Nephron progenitor cell (in vitro differentiated cells): ENCODE measurements at regions not wholly inside any gene's neighbourhood (a gene's known extent, or its start where the extent isn't known, plus 50 kb on each side); places are given as distances from the start of the nearest gene placed in this dataset.

Source experiments
- DNase-seq: peaks from one replicate; pipeline ENCODE4 v3.0.0; 2021
- H3K27ac Mint-ChIP-seq: 2 replicates; pipeline ENCODE4 v1.8.0; 2021; ENCODE audit warnings: mild to moderate bottlenecking, moderate library complexity, mixed read lengths
- H3K27me3 Mint-ChIP-seq: 2 replicates; pipeline ENCODE4 v1.8.0; 2021; ENCODE audit warnings: mild to moderate bottlenecking, low read depth, mixed read lengths; ENCODE audit not compliant: poor library complexity
- H3K36me3 Mint-ChIP-seq: 2 replicates; pipeline ENCODE4 v1.8.0; 2021; ENCODE audit warnings: low read depth, mixed read lengths
- H3K4me1 Mint-ChIP-seq: 2 replicates; pipeline ENCODE4 v1.8.0; 2021; ENCODE audit warnings: mixed read lengths
- H3K4me3 Mint-ChIP-seq: 2 replicates; pipeline ENCODE4 v1.8.0; 2021; ENCODE audit warnings: mild to moderate bottlenecking, moderate library complexity, mixed read lengths
- H3K9me3 Mint-ChIP-seq: 2 replicates; pipeline ENCODE4 v1.8.0; 2021; ENCODE audit warnings: mild to moderate bottlenecking, moderate library complexity, mixed read lengths
- TF ChIP-seq, protein P1 (sequence below): fragments of 200-600 bp; sonication (generic); IDR thresholded peaks from 2 replicates; pipeline ENCODE4 v1.5.0; 2021; ENCODE audit warnings: antibody characterized with exemption

DNA sequence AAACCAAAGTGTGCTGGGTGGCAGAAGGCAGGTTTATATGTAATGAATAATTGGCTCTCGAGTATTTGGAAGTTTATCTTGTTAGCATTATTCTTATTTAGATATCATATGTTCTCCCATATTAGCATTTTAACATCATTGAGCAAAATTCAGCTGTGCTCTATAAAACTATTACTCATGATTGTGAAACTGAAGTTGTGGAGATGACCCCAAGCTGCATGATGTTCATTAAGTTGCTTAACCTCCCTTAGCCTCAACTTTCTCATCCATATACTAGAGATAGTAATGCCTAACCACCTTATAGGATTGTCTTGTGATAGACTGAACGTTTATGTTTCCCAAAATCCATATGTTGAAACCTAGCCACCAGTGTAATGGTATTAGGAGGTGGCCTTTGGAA is 346.3 kb downstream of the SATB2 start:
- H3K27ac Mint-ChIP-seq = no peak overlapping the region
- no peak overlapping the region for H3K4me3 Mint-ChIP-seq
- no peaks in the 10 kb centered on the region for H3K9me3 Mint-ChIP-seq
- H3K27me3 Mint-ChIP-seq = peaks cover 2% of the 10 kb centered on the region
- no peaks in the 10 kb centered on the region for H3K36me3 Mint-ChIP-seq
- DNase-seq = no peak
- TF ChIP-seq, protein P1, sequence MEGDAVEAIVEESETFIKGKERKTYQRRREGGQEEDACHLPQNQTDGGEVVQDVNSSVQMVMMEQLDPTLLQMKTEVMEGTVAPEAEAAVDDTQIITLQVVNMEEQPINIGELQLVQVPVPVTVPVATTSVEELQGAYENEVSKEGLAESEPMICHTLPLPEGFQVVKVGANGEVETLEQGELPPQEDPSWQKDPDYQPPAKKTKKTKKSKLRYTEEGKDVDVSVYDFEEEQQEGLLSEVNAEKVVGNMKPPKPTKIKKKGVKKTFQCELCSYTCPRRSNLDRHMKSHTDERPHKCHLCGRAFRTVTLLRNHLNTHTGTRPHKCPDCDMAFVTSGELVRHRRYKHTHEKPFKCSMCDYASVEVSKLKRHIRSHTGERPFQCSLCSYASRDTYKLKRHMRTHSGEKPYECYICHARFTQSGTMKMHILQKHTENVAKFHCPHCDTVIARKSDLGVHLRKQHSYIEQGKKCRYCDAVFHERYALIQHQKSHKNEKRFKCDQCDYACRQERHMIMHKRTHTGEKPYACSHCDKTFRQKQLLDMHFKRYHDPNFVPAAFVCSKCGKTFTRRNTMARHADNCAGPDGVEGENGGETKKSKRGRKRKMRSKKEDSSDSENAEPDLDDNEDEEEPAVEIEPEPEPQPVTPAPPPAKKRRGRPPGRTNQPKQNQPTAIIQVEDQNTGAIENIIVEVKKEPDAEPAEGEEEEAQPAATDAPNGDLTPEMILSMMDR = no peak
- no peaks in the 10 kb centered on the region for H3K4me1 Mint-ChIP-seq

DNA sequence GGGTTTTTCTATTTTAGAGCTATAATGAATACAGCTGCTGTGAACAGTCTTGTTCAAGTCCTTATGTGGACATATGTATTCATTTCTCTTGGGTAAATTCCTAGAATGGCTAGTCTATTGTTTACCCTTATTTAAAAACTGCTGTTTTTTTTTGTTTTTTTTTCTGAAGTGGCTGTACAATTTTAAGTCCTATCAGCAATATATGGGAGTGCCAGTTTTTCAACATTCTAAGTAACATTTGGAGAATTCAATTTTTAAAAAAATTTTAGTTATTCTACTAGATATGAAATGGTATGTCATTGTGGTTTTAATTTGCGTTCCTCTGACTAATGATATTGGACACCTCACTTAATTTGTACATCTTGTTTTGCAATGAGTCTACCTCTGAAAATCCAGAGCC is 349.7 kb downstream of the SATB2 start:
- TF ChIP-seq, protein P1 = no peak
- no peak for DNase-seq
- no peaks in the 10 kb centered on the region for H3K36me3 Mint-ChIP-seq
- no peaks in the 10 kb centered on the region for H3K27me3 Mint-ChIP-seq
- H3K9me3 Mint-ChIP-seq = no peaks in the 10 kb centered on the region
- no peaks in the 10 kb centered on the region for H3K4me1 Mint-ChIP-seq
- no peak overlapping the region for H3K27ac Mint-ChIP-seq
- no peak overlapping the region for H3K4me3 Mint-ChIP-seq

GRCh38 chr2:199105826-199106225 is 351.9 kb downstream of the SATB2 start:
- Mint-ChIP-seq H3K36me3 (no peaks in the 10 kb centered on the region), H3K4me1 (peaks cover 1% of the 10 kb centered on the region), H3K9me3 (no peaks in the 10 kb centered on the region), H3K27ac (no peak overlapping the region), H3K4me3 (no peak overlapping the region), H3K27me3 (no peaks in the 10 kb centered on the region)
- no peak for DNase-seq
- TF ChIP-seq, protein P1 = no peak

GRCh38 chr2:199101487-199101886 is 356.3 kb downstream of the SATB2 start:
- no peak for DNase-seq
- H3K9me3 Mint-ChIP-seq = no peaks in the 10 kb centered on the region
- no peaks in the 10 kb centered on the region for H3K27me3 Mint-ChIP-seq
- TF ChIP-seq, protein P1 = no peak
- H3K4me1 Mint-ChIP-seq = peaks cover 8% of the 10 kb centered on the region
- H3K27ac Mint-ChIP-seq = no peak overlapping the region
- no peaks in the 10 kb centered on the region for H3K36me3 Mint-ChIP-seq
- no peak overlapping the region for H3K4me3 Mint-ChIP-seq

- Mint-ChIP-seq H3K27ac (no peak overlapping the region), H3K36me3 (no peaks in the 10 kb centered on the region), H3K9me3 (no peaks in the 10 kb centered on the region), H3K4me1 (peaks cover 8% of the 10 kb centered on the region), H3K27me3 (no peaks in the 10 kb centered on the region), H3K4me3 (no peak overlapping the region)
- DNase-seq = no peak
- TF ChIP-seq, protein P1 = no peak
These were observed 357.2 kb downstream of the SATB2 start for GRCh38 chr2:199100326-199101110.

GRCh38 chr2:199092419-199092818 is 365.3 kb downstream of the SATB2 start:
- Mint-ChIP-seq H3K4me3 (no peak overlapping the region), H3K27me3 (no peaks in the 10 kb centered on the region), H3K9me3 (no peaks in the 10 kb centered on the region), H3K4me1 (no peaks in the 10 kb centered on the region), H3K36me3 (no peaks in the 10 kb centered on the region), H3K27ac (no peak overlapping the region)
- DNase-seq = no peak
- TF ChIP-seq, protein P1 = no peak
